Retina (tissue), 1 donor: ENCODE measurements at regions not wholly inside any gene's neighbourhood (a gene's known extent, or its start where the extent isn't known, plus 50 kb on each side); places are given as distances from the start of the nearest gene placed in this dataset.
"Not testable (repeated sequence)": the region's sequence is repeated elsewhere in the genome, so short reads cannot be mapped to it uniquely, and the experiment has no call there.

Experiments used
- DNase-seq: peaks from one replicate; pipeline ENCODE4 v3.0.0-alpha.2; 2016

GRCh38 chr3:157618075-157618760 is 115.0 kb upstream of the VEPH1 start:
- DNase-seq = peak; percentile 53

DNA sequence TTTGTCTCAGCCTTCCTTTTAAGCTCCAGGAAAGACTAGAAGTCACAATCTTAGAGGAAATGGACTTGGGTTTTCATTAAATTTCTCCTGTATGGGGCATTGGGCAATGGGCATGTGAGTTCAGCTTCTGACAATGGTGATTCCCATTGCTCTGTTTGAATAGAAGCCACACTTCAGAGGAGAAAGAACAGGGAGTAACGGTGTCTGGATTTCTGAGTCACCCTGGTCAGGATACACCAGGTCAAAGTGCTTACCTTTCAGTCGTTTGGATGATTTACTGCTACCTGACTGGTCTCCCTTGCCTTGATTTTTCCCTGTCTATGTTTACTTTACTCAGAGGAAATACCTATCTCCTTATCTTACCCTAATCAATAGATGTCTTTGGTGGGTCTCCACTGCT is 111.7 kb upstream of the VEPH1 start:
- no peak for DNase-seq

DNA sequence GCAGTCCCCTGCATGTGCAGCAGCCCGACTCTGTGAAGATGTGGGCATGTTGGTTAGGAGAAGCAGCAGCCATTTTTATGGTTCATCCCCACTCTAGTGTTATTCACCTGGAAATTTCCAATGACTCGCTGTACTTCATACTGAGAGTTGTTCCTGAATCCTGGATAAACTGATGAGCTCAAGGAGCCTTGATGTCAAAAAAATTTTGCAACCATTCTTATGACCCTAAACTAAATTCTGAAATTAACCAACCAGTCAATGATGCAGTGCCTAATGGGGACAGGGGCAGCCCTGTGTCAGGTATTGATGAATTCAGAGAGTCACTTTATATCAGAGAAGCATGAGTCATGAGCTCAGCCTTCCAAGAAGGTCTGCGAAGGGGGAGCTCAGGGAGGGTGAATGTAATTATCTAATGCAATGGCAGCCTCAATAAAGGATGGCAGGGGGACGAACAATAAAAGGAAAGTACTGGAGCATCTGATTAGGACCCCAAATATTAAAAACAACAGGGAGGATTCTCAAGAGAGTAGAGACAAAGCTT is 108.4 kb upstream of the VEPH1 start:
- no peak for DNase-seq

- no peak for DNase-seq
Observed at GRCh38 chr3:157610876-157611535, 107.8 kb upstream of the VEPH1 start.

- no peak for DNase-seq
Observed at GRCh38 chr3:157607826-157608405, 104.7 kb upstream of the VEPH1 start.

- no peak for DNase-seq
Observed at GRCh38 chr3:157606852-157607197, 103.6 kb upstream of the VEPH1 start.

DNA sequence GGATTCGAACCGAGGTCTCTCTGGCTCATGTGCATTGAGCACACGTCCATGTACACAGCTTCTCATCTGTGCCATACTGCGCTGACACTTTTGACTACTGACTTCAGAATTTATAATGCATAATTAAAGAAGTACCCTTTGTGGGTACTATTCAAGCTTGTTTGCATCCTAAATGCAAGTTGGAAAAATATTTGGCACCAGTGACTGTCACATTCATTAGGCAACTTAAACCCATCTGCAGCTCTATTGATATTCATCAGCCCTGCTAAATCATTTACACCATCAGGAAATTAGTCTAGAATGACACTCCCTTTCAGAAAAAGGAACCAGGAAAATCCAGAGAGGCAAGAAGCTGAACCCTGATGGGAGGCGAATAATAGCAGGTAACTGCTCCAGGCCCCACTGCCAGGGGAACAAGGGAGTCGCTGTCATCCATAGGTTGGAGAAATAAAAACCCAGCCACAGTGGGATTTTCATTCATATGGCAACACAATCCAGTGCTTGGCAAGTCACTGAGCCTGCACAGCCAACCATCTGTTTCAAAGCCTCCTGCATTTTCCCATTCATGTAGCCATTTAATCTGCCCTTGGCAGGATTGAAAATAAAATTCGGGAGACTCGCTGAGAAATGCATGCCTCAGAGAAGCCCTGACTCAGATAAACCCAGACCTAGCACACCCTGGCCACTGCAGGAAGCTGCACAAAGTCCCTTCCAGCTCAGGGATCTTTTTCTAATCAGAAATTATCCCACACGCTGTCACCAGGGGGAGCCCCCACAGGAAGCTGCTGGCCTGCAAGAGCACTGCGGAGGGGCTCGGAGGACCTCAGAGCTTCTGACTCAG is 103.0 kb upstream of the VEPH1 start:
- peak; percentile 83 for DNase-seq

DNA sequence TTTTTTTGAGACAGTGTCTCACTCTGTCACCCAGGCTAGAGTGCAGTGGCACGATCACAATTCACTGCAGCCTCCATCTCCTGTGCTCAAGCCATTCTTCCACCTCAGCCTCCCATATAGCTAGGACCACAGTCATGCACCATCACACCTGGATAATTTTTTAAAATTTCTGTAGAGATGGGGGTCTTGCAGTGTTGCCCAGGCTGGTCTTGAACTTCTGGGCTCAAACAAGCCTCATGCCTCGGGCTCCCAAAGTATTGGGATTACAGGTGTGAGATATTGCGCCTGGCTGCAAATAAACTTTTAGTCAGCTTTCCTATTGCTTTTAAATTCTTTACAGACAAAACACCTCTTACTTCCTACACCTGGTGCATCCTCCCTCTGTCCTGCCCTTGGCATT is 102.1 kb upstream of the VEPH1 start:
- DNase-seq = no peak

DNA sequence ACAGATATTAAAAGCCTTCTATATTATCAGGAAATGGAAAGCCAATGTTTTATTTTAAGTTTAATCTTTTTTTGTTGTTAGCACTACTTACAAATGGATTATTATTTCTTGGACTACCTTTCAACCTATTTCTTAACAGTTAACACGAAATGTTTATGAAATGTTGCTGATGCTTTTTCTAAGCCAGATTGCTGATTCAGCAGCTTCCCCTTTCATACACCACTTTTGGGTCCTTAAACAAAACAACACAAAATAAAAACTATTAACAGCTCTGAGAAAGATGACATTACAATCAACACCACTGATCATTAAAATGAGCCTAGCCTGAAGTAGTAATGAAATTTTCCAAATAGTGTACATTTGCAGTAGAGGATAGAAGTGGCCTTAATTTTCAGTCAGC is 99.2 kb upstream of the VEPH1 start:
- DNase-seq = no peak

DNA sequence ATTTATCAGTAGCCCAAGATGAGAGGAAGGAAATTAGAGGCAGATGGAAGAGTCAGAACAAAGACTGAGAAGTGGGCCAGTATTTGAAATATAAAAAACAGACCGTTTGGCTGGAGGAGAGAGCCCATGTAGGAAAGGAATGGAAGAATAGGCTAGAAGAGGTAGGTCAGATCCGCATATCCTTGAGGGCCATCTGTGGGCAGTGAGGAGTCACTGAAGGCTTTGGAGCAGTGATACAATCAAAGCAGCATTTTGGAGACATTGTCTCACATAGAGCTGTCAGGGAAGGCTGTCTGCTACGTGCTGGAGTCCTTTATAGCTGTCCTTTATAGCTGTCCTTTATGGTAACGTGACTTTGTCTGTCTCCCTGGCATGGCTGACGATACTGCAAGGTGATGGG is 92.0 kb upstream of the VEPH1 start:
- DNase-seq = no peak

DNA sequence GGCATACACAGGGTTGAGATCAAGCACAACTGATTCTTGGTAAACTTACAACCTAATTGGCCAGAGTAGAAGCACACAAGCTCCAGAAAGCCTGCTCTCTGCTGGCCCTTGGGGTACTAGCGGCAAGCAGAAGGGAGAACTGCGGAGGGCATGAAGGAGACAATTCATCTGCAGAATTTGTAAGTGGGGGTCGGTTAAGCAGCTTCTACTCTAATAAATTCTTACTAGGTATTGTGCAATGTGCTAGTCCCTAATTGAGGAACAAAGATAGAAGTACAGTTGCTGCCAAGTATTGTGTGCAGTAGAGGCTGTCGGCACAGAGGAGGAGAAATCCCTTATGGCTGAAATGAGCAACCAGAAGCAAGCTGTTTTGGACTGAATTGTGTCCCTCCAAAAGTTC is 91.2 kb upstream of the VEPH1 start:
- DNase-seq = no peak

- no peak for DNase-seq
Observed at GRCh38 chr3:157592769-157593168, 89.6 kb upstream of the VEPH1 start.

- DNase-seq = no peak
Observed at GRCh38 chr3:157590273-157590672, 87.1 kb upstream of the VEPH1 start.

DNA sequence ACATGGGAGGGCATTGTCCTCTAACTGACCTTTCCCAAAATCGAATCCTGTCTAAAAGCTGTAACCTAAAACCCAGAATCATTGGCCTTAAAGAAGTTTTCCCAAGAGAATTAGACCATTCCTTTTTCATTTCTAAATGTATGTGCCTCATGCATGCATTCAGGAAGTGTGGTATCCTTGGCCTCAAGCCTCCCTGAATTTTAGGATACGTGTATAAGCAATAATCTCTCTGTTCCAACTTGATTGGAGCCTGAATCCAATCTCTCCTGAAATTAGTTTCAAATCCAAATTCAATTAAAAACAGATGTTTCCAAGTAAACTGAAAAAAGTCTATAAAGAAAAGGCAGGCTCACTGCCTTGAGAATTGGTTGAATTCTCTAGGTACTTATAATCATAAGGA is 86.0 kb upstream of the VEPH1 start:
- DNase-seq = no peak

DNA sequence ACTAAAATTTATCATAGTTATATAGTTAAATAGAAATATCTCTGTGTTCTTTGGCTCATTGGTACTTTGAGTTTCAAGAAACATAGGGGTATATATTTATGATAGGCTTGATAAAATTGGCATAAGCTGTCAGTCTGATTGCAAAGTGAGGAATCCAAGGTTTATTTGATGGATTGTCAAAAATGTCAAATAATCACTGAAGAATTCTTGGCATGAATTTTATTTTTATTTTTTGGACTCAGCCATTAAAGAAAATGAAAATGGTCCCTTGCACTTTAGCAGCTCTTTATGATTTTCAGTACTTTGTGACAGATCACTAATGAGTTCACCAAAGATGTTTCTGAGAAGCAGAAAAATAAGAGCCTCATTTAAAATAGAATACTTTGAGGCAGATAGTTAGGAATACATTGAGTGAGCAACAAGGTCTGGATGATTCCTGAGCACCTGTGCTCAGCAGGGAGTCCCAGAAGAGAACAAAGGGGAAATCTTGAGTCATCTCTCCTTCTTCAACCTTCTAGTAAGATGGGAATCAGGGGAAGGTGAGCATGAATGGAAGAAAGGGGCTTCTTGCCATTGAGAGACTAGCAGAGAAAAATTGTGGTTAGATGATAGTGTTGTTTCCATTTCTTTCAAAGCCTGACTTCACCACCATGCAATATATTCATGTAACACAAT is 85.3 kb upstream of the VEPH1 start:
- no peak for DNase-seq

DNA sequence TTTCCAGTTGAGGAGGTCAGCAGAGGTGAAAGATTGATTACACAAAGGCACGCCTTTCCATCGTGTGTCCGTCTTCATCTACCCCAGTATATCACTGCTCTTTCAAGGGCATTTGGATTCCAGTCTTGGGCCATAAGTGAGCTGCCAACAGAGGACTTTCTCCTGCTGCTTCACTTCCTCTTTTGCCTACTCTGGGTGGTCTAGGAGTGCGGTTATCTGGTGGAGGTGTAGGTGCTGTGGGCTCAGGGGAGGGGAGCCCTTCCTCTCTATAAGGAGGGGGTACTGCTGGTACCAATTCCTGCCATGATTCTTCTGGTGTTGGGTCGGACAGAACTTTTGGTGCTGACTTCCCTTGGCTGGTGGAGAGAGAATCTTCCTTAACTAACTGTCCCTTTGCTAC is 83.1 kb upstream of the VEPH1 start:
- no peak for DNase-seq

DNA sequence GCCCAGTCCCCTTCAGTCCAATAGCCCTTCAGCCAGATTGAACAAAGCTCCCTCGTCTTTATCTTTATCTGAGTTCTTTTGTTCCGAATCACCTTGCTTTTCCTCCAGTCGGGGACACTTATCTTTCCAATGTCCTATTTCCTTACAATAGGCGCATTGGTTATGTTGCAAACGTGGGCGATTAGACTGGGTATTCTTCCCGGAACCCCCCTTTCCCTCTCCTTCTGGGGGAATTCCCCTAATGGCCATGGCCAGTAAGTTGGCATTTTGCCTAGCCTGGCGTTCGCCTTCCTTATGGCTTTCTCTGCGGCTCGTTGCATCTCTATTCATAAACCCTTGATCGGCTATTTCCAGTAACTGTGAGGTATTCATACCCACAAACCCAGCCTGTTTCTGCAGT is 82.2 kb upstream of the VEPH1 start:
- DNase-seq = no peak

GRCh38 chr3:157582637-157582973 is 79.4 kb upstream of the VEPH1 start:
- no peak for DNase-seq

DNA sequence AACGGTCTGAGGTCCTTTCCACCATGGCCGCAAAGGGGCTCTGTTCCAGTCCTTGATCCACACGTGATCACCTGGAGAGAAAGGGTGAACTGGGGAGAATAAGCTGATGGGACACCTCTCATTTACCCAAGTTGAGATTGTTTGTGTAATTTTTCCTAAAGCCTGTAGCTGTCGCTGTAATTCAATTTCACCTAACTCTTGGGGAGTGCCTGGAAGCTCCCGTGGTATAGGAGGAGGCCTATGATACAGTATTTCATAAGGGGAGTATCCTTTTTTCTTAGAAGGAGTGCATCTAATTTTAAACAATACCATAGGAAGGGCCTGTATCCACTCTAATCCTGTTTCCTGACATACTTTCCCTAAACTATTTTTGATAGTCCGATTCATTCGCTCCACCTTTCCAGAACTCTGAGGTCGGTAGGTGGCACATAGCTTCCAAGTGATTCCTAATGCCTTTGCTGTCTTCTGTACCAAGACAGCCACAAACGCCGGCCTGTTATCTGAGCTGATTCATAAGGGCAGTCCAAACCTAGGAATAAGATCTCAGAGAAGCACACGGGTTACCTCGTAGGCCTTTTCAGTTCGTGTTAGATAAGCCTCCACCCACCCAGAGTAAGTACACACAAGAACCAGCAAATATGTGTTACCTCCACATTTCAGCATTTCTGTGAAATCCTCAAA is 78.9 kb upstream of the VEPH1 start:
- not testable (repeated sequence) for DNase-seq

GRCh38 chr3:157581371-157581770 is 78.2 kb upstream of the VEPH1 start:
- DNase-seq = no peak

DNA sequence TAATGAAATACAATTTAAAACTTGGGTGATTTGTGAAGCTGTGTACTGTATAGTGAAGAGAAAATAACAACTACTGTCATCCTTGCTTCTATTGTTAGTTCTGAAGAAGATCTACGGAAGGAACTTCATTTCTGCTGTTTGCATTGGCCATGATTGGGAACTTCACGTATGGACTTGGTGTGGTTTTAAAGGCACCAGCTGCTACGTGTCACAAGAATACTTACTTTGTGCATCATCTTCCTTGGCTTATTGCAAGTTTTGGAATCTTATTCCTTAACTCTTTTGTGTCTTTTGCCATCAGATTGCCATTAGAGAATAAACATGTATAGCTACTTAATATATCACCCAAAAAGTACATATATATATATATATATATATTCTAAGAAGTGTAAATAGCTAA is 75.0 kb upstream of the VEPH1 start:
- no peak for DNase-seq

GRCh38 chr3:157574531-157574930 is 71.3 kb upstream of the VEPH1 start:
- no peak for DNase-seq
